HepG2 (cell line): ENCODE measurements at regions not wholly inside any gene's neighbourhood (a gene's known extent, or its start where the extent isn't known, plus 50 kb on each side); places are given as distances from the start of the nearest gene placed in this dataset.
A peak's percentile ranks its signal among the peaks of the same experiment; 100 is the strongest.
"Not testable (repeated sequence)": the region's sequence is repeated elsewhere in the genome, so short reads cannot be mapped to it uniquely, and the experiment has no call there.

Source experiments
- ATAC-seq: fragments of 200-7000 bp; cut with Tn5 transposase; 3 replicates; pipeline ENCODE4 v1.9.1; 2020; ENCODE audit warnings: mild to moderate bottlenecking, moderate library complexity
- BruUV-seq: library from RNA; stranded (reverse); fragments of 400-500 nt; replicated peaks from 2 replicates; lab custom pipeline; 2021; lab: Mats Ljungman, UMichigan
- CTCF ChIA-PET: fragments of 300-600 bp; formaldehyde crosslinking; extraction: SDS; loops from one replicate; lab custom pipeline; 2021; ENCODE audit warnings: low total read pairs, inconsistent platforms, low intra/inter-chr PET ratio; lab: Yijun Ruan, JAX
- POLR2A ChIA-PET: fragments of 350-600 bp; sonication (Branson Sonifier 250); formaldehyde crosslinking; loops from one replicate; lab custom pipeline; 2020; ENCODE audit warnings: antibody characterized with exemption, inconsistent platforms; lab: Yijun Ruan, JAX
- DNase-seq: peaks from one replicate; pipeline ENCODE4 v3.0.0-alpha.2; 2015; ENCODE audit warnings: low spot score
- FAIRE-seq: peaks from 3 replicates; lab custom pipeline; 2011; peaks lifted over from hg19 to GRCh38; lab: Jason Lieb, UNC
- H2AFZ ChIP-seq: one replicate; pipeline ENCODE4 v1.6.1; 2011; ENCODE audit warnings: low read length, inconsistent platforms
- H3K27ac ChIP-seq: fragments of 300-600 bp; 3 replicates; pipeline ENCODE4 v1.8.0; 2011; ENCODE audit warnings: mixed run types, mild to moderate bottlenecking, mixed read lengths, low read length, inconsistent platforms; ENCODE audit not compliant: insufficient read depth; ENCODE audit errors: extremely low read length
- H3K27me3 ChIP-seq, 2 experiments: fragments of 200-600 bp in 1 of 2; 2 replicates in 1 of 2; 3 replicates in 1 of 2; pipeline versions ENCODE4 v1.6.0 to v1.8.0; 2011; ENCODE audit warnings: low read length in 2 of 2, mild to moderate bottlenecking in 2 of 2, moderate library complexity in 2 of 2, inconsistent platforms in 1 of 2; ENCODE audit not compliant: insufficient read depth in 2 of 2, control insufficient read depth in 1 of 2
- H3K36me3 ChIP-seq, 2 experiments: fragments of 200-600 bp in 1 of 2; replicated peaks in 1 of 2; 2 replicates in 1 of 2; 3 replicates in 1 of 2; pipeline versions ENCODE4 v1.5.1 to v1.8.0; 2011; ENCODE audit warnings: low read length in 2 of 2, inconsistent platforms in 1 of 2; ENCODE audit not compliant: insufficient read depth in 2 of 2, control insufficient read depth in 1 of 2
- H3K4me1 ChIP-seq: 2 replicates; pipeline ENCODE4 v1.5.1; 2012; ENCODE audit warnings: low read length, inconsistent platforms; ENCODE audit not compliant: insufficient read depth
- H3K4me2 ChIP-seq: 2 replicates; pipeline ENCODE4 v1.6.0; 2011; ENCODE audit warnings: low read depth, low read length, inconsistent platforms
- H3K4me3 ChIP-seq, 3 experiments: fragments of 200-600 bp in 1 of 3; sonication (generic), shearing (Covaris generic) in 1 of 3; replicated peaks in 1 of 3; 2 replicates each; pipeline ENCODE4 v1.5.1; 2011 to 2016; ENCODE audit warnings: low read length in 3 of 3, inconsistent platforms in 2 of 3, low read depth in 2 of 3, mild to moderate bottlenecking in 2 of 3, control low read depth in 1 of 3, mixed read lengths in 1 of 3; ENCODE audit not compliant: insufficient read depth in 1 of 3
- H3K79me2 ChIP-seq: one replicate; pipeline ENCODE4 v1.6.1; 2011; ENCODE audit warnings: low read length, inconsistent platforms; ENCODE audit not compliant: insufficient read depth
- H3K9ac ChIP-seq: 2 replicates; pipeline ENCODE4 v1.6.0; 2011; ENCODE audit warnings: mild to moderate bottlenecking, low read depth, low read length, inconsistent platforms; ENCODE audit not compliant: insufficient read depth
- H3K9me3 ChIP-seq: 2 replicates; pipeline ENCODE4 v1.5.1; 2012; ENCODE audit warnings: mild to moderate bottlenecking, low read length
- H4K20me1 ChIP-seq: 2 replicates; pipeline ENCODE4 v1.6.0; 2011; ENCODE audit warnings: inconsistent platforms, mild to moderate bottlenecking, low read length, moderate library complexity; ENCODE audit not compliant: insufficient read depth
- ATF7 ChIP-seq, 2 experiments: fragments of 450-650 bp in 1 of 2; sonication (generic) in 1 of 2; formaldehyde crosslinking in 1 of 2; IDR thresholded peaks; 2 replicates each; pipeline versions ENCODE4 v1.4.0 to v1.6.1; 2016 to 2020; ENCODE audit warnings: antibody characterized with exemption in 1 of 2, mild to moderate bottlenecking in 1 of 2, missing genetic modification reagents in 1 of 2
- CREB1 ChIP-seq, 2 experiments: fragments of 450-650 bp in 1 of 2; IDR thresholded peaks; 2 replicates each; pipeline ENCODE4 v1.6.1; 2016 to 2017; ENCODE audit warnings: control low read depth in 1 of 2, mild to moderate bottlenecking in 1 of 2, missing compliant biosample characterization in 1 of 2, missing genetic modification characterization in 1 of 2
- DBP ChIP-seq: sonication (generic); formaldehyde crosslinking; IDR thresholded peaks from 2 replicates; pipeline ENCODE4 v1.4.0; 2020; ENCODE audit warnings: missing genetic modification reagents; ENCODE audit errors: not compliant biosample characterization
- POLR2AphosphoS2 ChIP-seq: IDR thresholded peaks from 2 replicates; pipeline ENCODE4 v1.6.1; 2011; ENCODE audit warnings: low read depth, low read length, improper control_type of control experiment
- ZNF782 ChIP-seq: sonication (generic); formaldehyde crosslinking; IDR thresholded peaks from 2 replicates; pipeline ENCODE4 v1.4.0; 2020; ENCODE audit warnings: missing genetic modification reagents, mild to moderate bottlenecking, borderline replicate concordance
- WGBS: methylation state at CpG from one replicate; pipeline ENCODE4 v1.1.6; 2017; ENCODE audit warnings: low lambda C conversion rate; 5-methylcytosine and 5-hydroxymethylcytosine counted together
- in situ Hi-C: cut with HindIII; loops from 2 replicates; pipeline ENCODE4 v1.10.0; 2017; ENCODE audit warnings: low pct_unique_long_range_greater_than_20kb; ENCODE audit not compliant: extremely low pct_ligation_motif_present
- intact Hi-C: fragments of 100-400 bp; cut with micrococcal nuclease; formaldehyde crosslinking; loops from one replicate; pipeline ENCODE4 v1.10.0; 2022; ENCODE audit not compliant: unreplicated experiment
- TF ChIP-seq, protein P1 (sequence below): sonication (generic); formaldehyde crosslinking; IDR thresholded peaks from 2 replicates; pipeline ENCODE4 v1.5.0; 2020; ENCODE audit warnings: missing genetic modification reagents, mild to moderate bottlenecking, borderline replicate concordance

GRCh38 chr22:44562651-44563050 lies 64.6 kb upstream of the RTL6 start:
- intact Hi-C loops, H3K27me3 ChIP-seq, H3K9me3 ChIP-seq, H3K4me3 ChIP-seq, BruUV-seq, POLR2A ChIA-PET, H2AFZ ChIP-seq, H3K4me1 ChIP-seq, H3K9ac ChIP-seq, H4K20me1 ChIP-seq, in situ Hi-C loops, CTCF ChIA-PET, H3K27ac ChIP-seq, H3K79me2 ChIP-seq, DNase-seq, H3K36me3 ChIP-seq, H3K4me2 ChIP-seq, ATAC-seq, FAIRE-seq: not testable (repeated sequence)
- 14% methylated on average over 7 of the region's 7 CpGs for WGBS

GRCh38 chr22:44561139-44561840 lies 63.3 kb upstream of the RTL6 start:
- Histone ChIP-seq H3K9ac (no peak overlapping the region), H3K4me2 (no peak overlapping the region), H2AFZ (no peak overlapping the region), H3K4me1 (no peaks in the 10 kb centered on the region), H4K20me1 (no peaks in the 10 kb centered on the region), H3K36me3 (no peaks in the 10 kb centered on the region), H3K27ac (no peak overlapping the region), H3K4me3 (no peak overlapping the region), H3K79me2 (no peaks in the 10 kb centered on the region), H3K9me3 (no peaks in the 10 kb centered on the region), H3K27me3 (peaks cover 0 to 13% of the 10 kb centered on the region in 2 experiments; a peak in 3 of 5 replicates)
- TF ChIP-seq POLR2AphosphoS2 (no peak), ATF7 (IDR thresholded peaks at IDR 0.05) (peak; percentile 66), ATF7 (CRISPR knock-in tag; IDR thresholded peaks at IDR 0.05) (no peak), CREB1 (IDR thresholded peaks at IDR 0.05) (peak; percentile 37; the same call in 1 of the 2 replicates), CREB1 (CRISPR knock-in tag; IDR thresholded peaks at IDR 0.05) (no peak), ZNF782 (no peak), DBP (CRISPR knock-in tag) (no peak)
- TF ChIP-seq, protein P1, sequence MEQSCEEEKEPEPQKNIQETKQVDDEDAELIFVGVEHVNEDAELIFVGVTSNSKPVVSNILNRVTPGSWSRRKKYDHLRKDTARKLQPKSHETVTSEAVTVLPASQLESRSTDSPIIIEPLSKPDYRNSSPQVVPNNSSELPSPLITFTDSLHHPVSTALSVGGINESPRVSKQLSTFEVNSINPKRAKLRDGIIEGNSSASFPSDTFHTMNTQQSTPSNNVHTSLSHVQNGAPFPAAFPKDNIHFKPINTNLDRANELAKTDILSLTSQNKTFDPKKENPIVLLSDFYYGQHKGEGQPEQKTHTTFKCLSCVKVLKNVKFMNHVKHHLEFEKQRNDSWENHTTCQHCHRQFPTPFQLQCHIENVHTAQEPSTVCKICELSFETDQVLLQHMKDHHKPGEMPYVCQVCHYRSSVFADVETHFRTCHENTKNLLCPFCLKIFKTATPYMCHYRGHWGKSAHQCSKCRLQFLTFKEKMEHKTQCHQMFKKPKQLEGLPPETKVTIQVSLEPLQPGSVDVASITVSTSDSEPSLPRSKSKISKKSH (CRISPR knock-in tag): no peak
- no TSS peak for BruUV-seq
- no peak for ATAC-seq
- intact Hi-C loops: no loop called here
- DNase-seq: no peak
- ChIA-PET POLR2A (no interaction called here), CTCF (no interaction called here)
- no peak for FAIRE-seq
- 36% methylated on average over 6 of the region's 6 CpGs for whole genome bisulfite sequencing
- in situ Hi-C loops: no loop called here

DNA sequence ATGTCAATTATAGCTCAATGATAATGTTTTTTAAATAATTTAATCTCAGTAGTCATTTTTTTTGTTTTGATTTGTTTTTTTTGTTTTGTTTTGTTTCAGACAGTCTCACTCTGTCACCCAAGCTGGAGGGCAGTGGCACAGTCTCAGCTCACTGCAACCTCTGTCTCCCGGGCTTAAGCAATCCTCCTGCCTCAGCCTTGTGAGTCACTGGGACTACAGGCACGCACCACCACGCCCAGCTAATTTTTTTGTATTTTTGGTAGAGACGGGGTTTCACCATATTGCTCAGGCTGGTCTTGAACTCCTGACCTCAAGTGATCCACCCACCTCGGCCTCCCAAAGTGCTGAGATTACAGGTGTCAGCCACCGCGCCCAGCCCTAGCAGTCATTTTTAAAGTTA lies 60.6 kb upstream of the RTL6 start:
- H3K4me3 ChIP-seq, DNase-seq, POLR2A ChIA-PET, H3K9me3 ChIP-seq, intact Hi-C loops, H3K27ac ChIP-seq, H2AFZ ChIP-seq, H4K20me1 ChIP-seq, in situ Hi-C loops, CTCF ChIA-PET, H3K9ac ChIP-seq, ATAC-seq, BruUV-seq, FAIRE-seq, H3K4me2 ChIP-seq, H3K79me2 ChIP-seq, H3K36me3 ChIP-seq, H3K4me1 ChIP-seq: not testable (repeated sequence)
- 25% methylated on average over 7 of the region's 7 CpGs for WGBS
- peaks cover 0 to 27% of the 10 kb centered on the region in 2 experiments; a peak in 3 of 5 replicates for H3K27me3 ChIP-seq
